NCI-H1930 (cell line): ENCODE measurements at regions not wholly inside any gene's neighbourhood (a gene's known extent, or its start where the extent isn't known, plus 50 kb on each side); places are given as distances from the start of the nearest gene placed in this dataset.

ENCODE experiments used
- DNase-seq, 2 experiments: peaks; one replicate each; lab custom pipeline; 2025; lab: John Stamatoyannopoulos, UW

GRCh38 chr10:8539056-8539455, 484.6 kb downstream of the GATA3 start:
- DNase-seq: no peak

- no peak for DNase-seq
Measured at GRCh38 chr10:8543361-8544056, 489.0 kb downstream of the GATA3 start.

GRCh38 chr10:8544057-8544380, 489.5 kb downstream of the GATA3 start:
- DNase-seq: no peak

- DNase-seq: no peak
Measured at GRCh38 chr10:8544500-8544899, 490.0 kb downstream of the GATA3 start.

- no peak for DNase-seq
Measured at GRCh38 chr10:8554574-8554973, 500.1 kb downstream of the GATA3 start.

GRCh38 chr10:8556321-8556720, 501.8 kb downstream of the GATA3 start:
- no peak for DNase-seq

GRCh38 chr10:8563478-8563877, 509.0 kb downstream of the GATA3 start:
- no peak for DNase-seq

- no peak for DNase-seq
Measured at GRCh38 chr10:8566737-8567136, 512.2 kb downstream of the GATA3 start.

- DNase-seq: no peak
Measured at GRCh38 chr10:8568401-8568800, 513.9 kb downstream of the GATA3 start.

- no peak for DNase-seq
Measured at GRCh38 chr10:8575620-8576019, 521.1 kb downstream of the GATA3 start.

- no peak for DNase-seq
Measured at GRCh38 chr10:8576281-8576680, 521.8 kb downstream of the GATA3 start.

GRCh38 chr10:8576911-8577310, 522.4 kb downstream of the GATA3 start:
- no peak for DNase-seq

GRCh38 chr10:8577686-8578085, 523.2 kb downstream of the GATA3 start:
- DNase-seq: no peak

- DNase-seq: no peak
Measured at GRCh38 chr10:8581521-8582225, 527.2 kb downstream of the GATA3 start.

- no peak for DNase-seq
Measured at GRCh38 chr10:8583096-8583495, 528.6 kb downstream of the GATA3 start.

GRCh38 chr10:8584666-8585065, 530.2 kb downstream of the GATA3 start:
- no peak for DNase-seq

- no peak for DNase-seq
Measured at GRCh38 chr10:8586504-8586903, 532.0 kb downstream of the GATA3 start.

GRCh38 chr10:8588135-8588534, 533.6 kb downstream of the GATA3 start:
- no peak for DNase-seq

GRCh38 chr10:8590518-8590917, 536.0 kb downstream of the GATA3 start:
- DNase-seq: no peak

- DNase-seq: no peak
Measured at GRCh38 chr10:8591640-8592039, 537.2 kb downstream of the GATA3 start.

GRCh38 chr10:8594176-8594575, 539.7 kb downstream of the GATA3 start:
- DNase-seq: no peak

- no peak for DNase-seq
Measured at GRCh38 chr10:8594711-8595110, 540.2 kb downstream of the GATA3 start.

GRCh38 chr10:8595140-8595539, 540.7 kb downstream of the GATA3 start:
- DNase-seq: no peak

- DNase-seq: no peak
Measured at GRCh38 chr10:8596929-8597472, 542.5 kb downstream of the GATA3 start.
